ENCODE measurements at regions not wholly inside any gene's neighbourhood (a gene's known extent, or its start where the extent isn't known, plus 50 kb on each side); places are given as distances from the start of the nearest gene placed in this dataset.

- no peak for TF ChIP-seq CTCF (conservative IDR thresholded peaks at IDR 0.05)
- no peak for TF ChIP-seq EZH2 (IDR thresholded peaks at IDR 0.05; ENCODE audit: low read depth)
These were observed 193.8 kb upstream of the DYNLRB2 start for GRCh38 chr16:80347002-80347401.

Data from PC-9 (cell line).